Astrocyte of the cerebellum (primary cell): ENCODE measurements at regions not wholly inside any gene's neighbourhood (a gene's known extent, or its start where the extent isn't known, plus 50 kb on each side); places are given as distances from the start of the nearest gene placed in this dataset.

Source experiments
- DNase-seq: peaks from one replicate; pipeline ENCODE4 v3.0.0-alpha.2; 2011; ENCODE audit warnings: low read depth
- H3K4me3 ChIP-seq: 2 replicates; pipeline ENCODE4 v1.5.1; 2011; ENCODE audit warnings: mild to moderate bottlenecking, low read depth, low read length, moderate library complexity
- CTCF ChIP-seq: IDR thresholded peaks from 2 replicates; pipeline ENCODE4 v1.5.1; 2012; ENCODE audit warnings: low read length, low read depth, moderate library complexity, mild to moderate bottlenecking; ENCODE audit errors: missing control alignments
- in situ Hi-C: cut with HindIII; loops from 2 replicates; pipeline ENCODE4 v1.10.0; 2017; ENCODE audit warnings: low sequenced_read_pairs

- DNase-seq, result no peak
- in situ Hi-C loops, result no loop called here
- no peak for TF ChIP-seq CTCF
- H3K4me3 ChIP-seq, result no peak overlapping the region
Observed at GRCh38 chr9:119794836-119795235, 425.6 kb upstream of the BRINP1 start.

GRCh38 chr9:119793218-119793617 is 424.0 kb upstream of the BRINP1 start:
- no peak for DNase-seq
- in situ Hi-C loops, result no loop called here
- no peak overlapping the region for H3K4me3 ChIP-seq
- no peak for TF ChIP-seq CTCF

GRCh38 chr9:119792242-119792641 is 423.0 kb upstream of the BRINP1 start:
- in situ Hi-C loops, result no loop called here
- no peak for TF ChIP-seq CTCF
- DNase-seq, result no peak

GRCh38 chr9:119789987-119790386 is 420.8 kb upstream of the BRINP1 start:
- DNase-seq, result no peak
- H3K4me3 ChIP-seq, result no peak overlapping the region
- TF ChIP-seq CTCF, result no peak
- in situ Hi-C loops, result no loop called here

More at GRCh38 chr9:119792242-119792641, 423.0 kb upstream of the BRINP1 start:
- H3K4me3 ChIP-seq, result no peak overlapping the region

- no peak for DNase-seq
- H3K4me3 ChIP-seq, result no peak overlapping the region
- no peak for TF ChIP-seq CTCF
- in situ Hi-C loops, result no loop called here
Observed at GRCh38 chr9:119788921-119789320, 419.7 kb upstream of the BRINP1 start.

- no peak overlapping the region for H3K4me3 ChIP-seq
- no peak for DNase-seq
- in situ Hi-C loops, result no loop called here
- TF ChIP-seq CTCF, result no peak
Observed at GRCh38 chr9:119781886-119782285, 412.7 kb upstream of the BRINP1 start.

GRCh38 chr9:119775410-119775809 is 406.2 kb upstream of the BRINP1 start:
- H3K4me3 ChIP-seq, result no peak overlapping the region
- TF ChIP-seq CTCF, result no peak
- DNase-seq, result no peak
- in situ Hi-C loops, result no loop called here
